AG10803 (cell line): ENCODE measurements at regions not wholly inside any gene's neighbourhood (a gene's known extent, or its start where the extent isn't known, plus 50 kb on each side); places are given as distances from the start of the nearest gene placed in this dataset.

Source experiments
- DNase-seq: peaks from one replicate; pipeline ENCODE4 v3.0.0; 2010; ENCODE audit warnings: low read depth
- H3K4me3 ChIP-seq: 2 replicates; pipeline ENCODE4 v1.5.1; 2011; ENCODE audit warnings: mild to moderate bottlenecking, low read length, control low read depth
- TF ChIP-seq, protein P1 (sequence below): conservative IDR thresholded peaks from 2 replicates; pipeline ENCODE4 v1.5.1; 2011; ENCODE audit warnings: mild to moderate bottlenecking, low read length, control low read depth, inconsistent platforms

GRCh38 chr9:126219166-126219565 is 107.5 kb upstream of the MVB12B start:
- DNase-seq: no peak
- no peak overlapping the region for H3K4me3 ChIP-seq
- TF ChIP-seq, protein P1, sequence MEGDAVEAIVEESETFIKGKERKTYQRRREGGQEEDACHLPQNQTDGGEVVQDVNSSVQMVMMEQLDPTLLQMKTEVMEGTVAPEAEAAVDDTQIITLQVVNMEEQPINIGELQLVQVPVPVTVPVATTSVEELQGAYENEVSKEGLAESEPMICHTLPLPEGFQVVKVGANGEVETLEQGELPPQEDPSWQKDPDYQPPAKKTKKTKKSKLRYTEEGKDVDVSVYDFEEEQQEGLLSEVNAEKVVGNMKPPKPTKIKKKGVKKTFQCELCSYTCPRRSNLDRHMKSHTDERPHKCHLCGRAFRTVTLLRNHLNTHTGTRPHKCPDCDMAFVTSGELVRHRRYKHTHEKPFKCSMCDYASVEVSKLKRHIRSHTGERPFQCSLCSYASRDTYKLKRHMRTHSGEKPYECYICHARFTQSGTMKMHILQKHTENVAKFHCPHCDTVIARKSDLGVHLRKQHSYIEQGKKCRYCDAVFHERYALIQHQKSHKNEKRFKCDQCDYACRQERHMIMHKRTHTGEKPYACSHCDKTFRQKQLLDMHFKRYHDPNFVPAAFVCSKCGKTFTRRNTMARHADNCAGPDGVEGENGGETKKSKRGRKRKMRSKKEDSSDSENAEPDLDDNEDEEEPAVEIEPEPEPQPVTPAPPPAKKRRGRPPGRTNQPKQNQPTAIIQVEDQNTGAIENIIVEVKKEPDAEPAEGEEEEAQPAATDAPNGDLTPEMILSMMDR: no peak

- no peak overlapping the region for H3K4me3 ChIP-seq
- no peak for DNase-seq
- TF ChIP-seq, protein P1: no peak
Measured at GRCh38 chr9:126219648-126220063, 107.0 kb upstream of the MVB12B start.

- H3K4me3 ChIP-seq: no peak overlapping the region
- TF ChIP-seq, protein P1: no peak
- DNase-seq: no peak
Measured at GRCh38 chr9:126221480-126221879, 105.1 kb upstream of the MVB12B start.

GRCh38 chr9:126222363-126222834 is 104.2 kb upstream of the MVB12B start:
- TF ChIP-seq, protein P1: no peak
- no peak overlapping the region for H3K4me3 ChIP-seq
- no peak for DNase-seq

DNA sequence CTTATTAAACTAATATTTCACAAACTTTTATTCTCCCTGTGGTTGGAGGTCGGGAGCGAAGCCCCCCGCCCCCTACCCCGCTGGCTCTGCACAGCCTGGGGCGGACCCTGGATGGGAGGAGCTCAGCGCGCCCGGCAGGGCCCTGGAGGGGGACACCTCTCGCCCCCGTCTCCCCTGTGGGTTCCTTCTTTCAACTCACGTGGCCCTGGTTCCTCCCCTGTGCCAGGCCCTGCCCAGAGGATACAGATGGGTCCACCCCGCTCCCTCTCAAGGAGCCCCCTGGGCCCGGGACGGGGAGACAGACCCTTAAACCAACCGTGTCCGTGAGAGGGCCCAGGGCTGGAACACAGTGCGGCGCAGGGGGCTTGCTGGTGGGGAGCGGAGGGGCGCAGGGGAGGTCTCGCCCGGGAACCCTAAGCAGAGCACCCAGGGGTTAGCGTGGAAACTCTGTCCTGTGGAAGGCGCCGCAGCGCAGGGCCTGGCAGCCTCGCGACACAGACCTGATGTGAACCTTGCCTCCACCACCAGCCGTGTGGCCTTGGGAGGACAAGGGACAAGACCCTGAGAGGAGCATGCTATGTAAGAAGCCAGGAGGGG is 103.7 kb upstream of the MVB12B start:
- DNase-seq: no peak
- TF ChIP-seq, protein P1: no peak
- no peak overlapping the region for H3K4me3 ChIP-seq

DNA sequence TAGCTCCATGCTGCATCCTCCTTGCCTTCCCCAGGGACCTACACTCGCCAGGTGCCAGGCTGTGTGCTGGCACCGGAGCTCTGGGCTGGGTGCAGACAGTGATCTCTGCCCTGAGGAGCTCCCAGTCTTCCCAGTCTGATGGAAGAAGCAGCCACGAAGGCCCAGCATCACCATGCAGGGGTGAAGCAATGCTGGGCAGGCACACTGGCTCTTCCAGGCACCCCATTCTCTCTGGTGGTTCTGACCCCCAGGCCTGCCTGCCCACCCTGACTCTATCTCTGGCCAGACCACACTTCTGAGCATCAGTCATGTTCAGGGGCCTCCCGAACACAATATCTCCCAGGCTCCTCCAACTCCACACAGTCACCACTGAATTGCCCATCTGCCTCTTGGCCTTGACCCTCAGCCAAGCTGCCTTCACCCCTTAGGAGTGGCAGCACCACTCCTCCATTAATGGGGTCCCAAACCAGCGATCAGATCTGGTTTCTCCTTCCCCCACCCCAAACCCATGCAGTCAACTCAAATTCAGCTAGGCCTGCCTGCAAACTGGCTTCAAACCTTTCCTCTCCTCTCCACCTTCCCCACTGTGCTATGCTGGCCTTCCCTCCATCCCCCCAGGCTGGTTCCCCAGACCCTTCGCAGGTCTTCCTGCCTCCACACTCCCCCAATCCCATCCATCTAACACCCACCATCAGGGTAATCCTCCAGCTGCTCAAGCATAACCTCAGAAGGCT is 102.7 kb upstream of the MVB12B start:
- no peak overlapping the region for H3K4me3 ChIP-seq
- TF ChIP-seq, protein P1: no peak
- no peak for DNase-seq
